ENCODE measurements at regions not wholly inside any gene's neighbourhood (a gene's known extent, or its start where the extent isn't known, plus 50 kb on each side); places are given as distances from the start of the nearest gene placed in this dataset.
A peak's percentile ranks its signal among the peaks of the same experiment; 100 is the strongest.

DNA sequence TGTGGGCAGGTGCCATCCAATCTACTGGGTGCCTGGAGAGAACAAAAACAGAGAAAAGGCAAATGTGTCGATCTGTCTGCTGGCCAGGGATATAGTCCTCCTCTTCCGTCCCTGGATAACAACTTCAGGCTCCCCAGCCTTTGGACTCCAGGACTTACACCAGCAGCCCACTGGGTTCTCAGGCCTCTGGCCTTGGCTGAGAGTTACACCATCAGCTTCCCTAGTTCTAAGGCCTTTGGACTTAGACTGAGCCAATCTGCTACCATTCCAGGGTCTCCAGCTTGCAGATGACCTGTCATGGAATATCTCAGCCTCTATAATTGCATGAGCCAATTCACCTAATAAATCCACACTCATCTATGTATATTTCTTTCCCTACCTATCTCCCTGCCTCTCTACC lies 460.9 kb upstream of the ADAMTS9 start (continued):
- TF ChIP-seq, protein P1, sequence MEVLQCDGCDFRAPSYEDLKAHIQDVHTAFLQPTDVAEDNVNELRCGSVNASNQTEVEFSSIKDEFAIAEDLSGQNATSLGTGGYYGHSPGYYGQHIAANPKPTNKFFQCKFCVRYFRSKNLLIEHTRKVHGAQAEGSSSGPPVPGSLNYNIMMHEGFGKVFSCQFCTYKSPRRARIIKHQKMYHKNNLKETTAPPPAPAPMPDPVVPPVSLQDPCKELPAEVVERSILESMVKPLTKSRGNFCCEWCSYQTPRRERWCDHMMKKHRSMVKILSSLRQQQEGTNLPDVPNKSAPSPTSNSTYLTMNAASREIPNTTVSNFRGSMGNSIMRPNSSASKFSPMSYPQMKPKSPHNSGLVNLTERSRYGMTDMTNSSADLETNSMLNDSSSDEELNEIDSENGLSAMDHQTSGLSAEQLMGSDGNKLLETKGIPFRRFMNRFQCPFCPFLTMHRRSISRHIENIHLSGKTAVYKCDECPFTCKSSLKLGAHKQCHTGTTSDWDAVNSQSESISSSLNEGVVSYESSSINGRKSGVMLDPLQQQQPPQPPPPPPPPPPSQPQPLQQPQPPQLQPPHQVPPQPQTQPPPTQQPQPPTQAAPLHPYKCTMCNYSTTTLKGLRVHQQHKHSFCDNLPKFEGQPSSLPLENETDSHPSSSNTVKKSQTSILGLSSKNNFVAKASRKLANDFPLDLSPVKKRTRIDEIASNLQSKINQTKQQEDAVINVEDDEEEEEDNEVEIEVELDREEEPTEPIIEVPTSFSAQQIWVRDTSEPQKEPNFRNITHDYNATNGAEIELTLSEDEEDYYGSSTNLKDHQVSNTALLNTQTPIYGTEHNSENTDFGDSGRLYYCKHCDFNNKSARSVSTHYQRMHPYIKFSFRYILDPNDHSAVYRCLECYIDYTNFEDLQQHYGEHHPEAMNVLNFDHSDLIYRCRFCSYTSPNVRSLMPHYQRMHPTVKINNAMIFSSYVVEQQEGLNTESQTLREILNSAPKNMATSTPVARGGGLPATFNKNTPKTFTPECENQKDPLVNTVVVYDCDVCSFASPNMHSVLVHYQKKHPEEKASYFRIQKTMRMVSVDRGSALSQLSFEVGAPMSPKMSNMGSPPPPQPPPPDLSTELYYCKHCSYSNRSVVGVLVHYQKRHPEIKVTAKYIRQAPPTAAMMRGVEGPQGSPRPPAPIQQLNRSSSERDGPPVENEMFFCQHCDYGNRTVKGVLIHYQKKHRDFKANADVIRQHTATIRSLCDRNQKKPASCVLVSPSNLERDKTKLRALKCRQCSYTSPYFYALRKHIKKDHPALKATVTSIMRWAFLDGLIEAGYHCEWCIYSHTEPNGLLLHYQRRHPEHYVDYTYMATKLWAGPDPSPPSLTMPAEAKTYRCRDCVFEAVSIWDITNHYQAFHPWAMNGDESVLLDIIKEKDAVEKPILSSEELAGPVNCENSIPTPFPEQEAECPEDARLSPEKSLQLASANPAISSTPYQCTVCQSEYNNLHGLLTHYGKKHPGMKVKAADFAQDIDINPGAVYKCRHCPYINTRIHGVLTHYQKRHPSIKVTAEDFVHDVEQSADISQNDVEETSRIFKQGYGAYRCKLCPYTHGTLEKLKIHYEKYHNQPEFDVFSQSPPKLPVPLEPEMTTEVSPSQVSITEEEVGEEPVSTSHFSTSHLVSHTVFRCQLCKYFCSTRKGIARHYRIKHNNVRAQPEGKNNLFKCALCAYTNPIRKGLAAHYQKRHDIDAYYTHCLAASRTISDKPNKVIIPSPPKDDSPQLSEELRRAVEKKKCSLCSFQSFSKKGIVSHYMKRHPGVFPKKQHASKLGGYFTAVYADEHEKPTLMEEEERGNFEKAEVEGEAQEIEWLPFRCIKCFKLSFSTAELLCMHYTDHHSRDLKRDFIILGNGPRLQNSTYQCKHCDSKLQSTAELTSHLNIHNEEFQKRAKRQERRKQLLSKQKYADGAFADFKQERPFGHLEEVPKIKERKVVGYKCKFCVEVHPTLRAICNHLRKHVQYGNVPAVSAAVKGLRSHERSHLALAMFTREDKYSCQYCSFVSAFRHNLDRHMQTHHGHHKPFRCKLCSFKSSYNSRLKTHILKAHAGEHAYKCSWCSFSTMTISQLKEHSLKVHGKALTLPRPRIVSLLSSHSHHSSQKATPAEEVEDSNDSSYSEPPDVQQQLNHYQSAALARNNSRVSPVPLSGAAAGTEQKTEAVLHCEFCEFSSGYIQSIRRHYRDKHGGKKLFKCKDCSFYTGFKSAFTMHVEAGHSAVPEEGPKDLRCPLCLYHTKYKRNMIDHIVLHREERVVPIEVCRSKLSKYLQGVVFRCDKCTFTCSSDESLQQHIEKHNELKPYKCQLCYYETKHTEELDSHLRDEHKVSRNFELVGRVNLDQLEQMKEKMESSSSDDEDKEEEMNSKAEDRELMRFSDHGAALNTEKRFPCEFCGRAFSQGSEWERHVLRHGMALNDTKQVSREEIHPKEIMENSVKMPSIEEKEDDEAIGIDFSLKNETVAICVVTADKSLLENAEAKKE (CRISPR knock-in tag; IDR thresholded peaks at IDR 0.05), result no peak
- no peak for TF ChIP-seq STAT1 (IDR thresholded peaks at IDR 0.05; ENCODE audit: unreplicated experiment)
- TF ChIP-seq EZH2phosphoT487 (IDR thresholded peaks at IDR 0.05; ENCODE audit: unreplicated experiment), result no peak
- TF ChIP-seq POLR2AphosphoS5 (IDR thresholded peaks at IDR 0.05; ENCODE audit: low read depth), result no peak
- no peak for TF ChIP-seq JUNB (IDR thresholded peaks at IDR 0.05; ENCODE audit: unreplicated experiment)
- no peak for TF ChIP-seq EZH2 (IDR thresholded peaks at IDR 0.05; ENCODE audit: low read depth, unreplicated experiment)
- TF ChIP-seq, protein P2, sequence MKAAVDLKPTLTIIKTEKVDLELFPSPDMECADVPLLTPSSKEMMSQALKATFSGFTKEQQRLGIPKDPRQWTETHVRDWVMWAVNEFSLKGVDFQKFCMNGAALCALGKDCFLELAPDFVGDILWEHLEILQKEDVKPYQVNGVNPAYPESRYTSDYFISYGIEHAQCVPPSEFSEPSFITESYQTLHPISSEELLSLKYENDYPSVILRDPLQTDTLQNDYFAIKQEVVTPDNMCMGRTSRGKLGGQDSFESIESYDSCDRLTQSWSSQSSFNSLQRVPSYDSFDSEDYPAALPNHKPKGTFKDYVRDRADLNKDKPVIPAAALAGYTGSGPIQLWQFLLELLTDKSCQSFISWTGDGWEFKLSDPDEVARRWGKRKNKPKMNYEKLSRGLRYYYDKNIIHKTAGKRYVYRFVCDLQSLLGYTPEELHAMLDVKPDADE (IDR thresholded peaks at IDR 0.05), result no peak
- TF ChIP-seq ZNF331 (CRISPR knock-in tag; IDR thresholded peaks at IDR 0.05; ENCODE audit: low read depth), result no peak

DNA sequence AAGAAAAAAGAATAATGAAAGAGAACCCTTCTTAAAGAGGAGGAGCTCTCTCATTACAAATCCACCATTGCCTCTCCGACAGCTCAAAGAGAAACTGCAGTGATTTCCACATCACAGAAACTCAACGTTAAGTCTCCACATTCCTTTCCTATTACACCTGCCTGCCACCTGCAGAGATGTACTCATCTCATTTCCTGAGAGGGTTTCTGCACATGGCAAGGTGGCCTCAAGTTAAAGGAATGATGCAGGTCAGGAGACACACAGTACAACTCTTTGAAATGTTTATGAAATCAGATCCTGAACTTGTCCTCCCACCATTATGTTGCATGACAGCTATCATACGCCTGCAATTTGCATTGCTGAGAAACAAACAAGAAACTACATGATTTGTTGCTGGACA lies 458.4 kb upstream of the ADAMTS9 start:
- DNase-seq (ENCODE audit: low spot score) (peak; percentile 86), ATAC-seq (peak; percentile 76)
- Histone ChIP-seq H3K9me2 (ENCODE audit: insufficient read depth) (peaks cover 9% of the 10 kb centered on the region), H3F3A (replicated peaks; ENCODE audit: low read depth) (no peaks in the 10 kb centered on the region), H3K36me3 (ENCODE audit: insufficient read depth) (no peaks in the 10 kb centered on the region), H3K27ac (ENCODE audit: low read depth) (peak overlapping the region; percentile 63; the same call in 1 of the 2 replicates), H3K79me2 (replicated peaks; ENCODE audit: insufficient read depth) (no peaks in the 10 kb centered on the region), H4K20me1 (replicated peaks; ENCODE audit: insufficient read depth) (no peaks in the 10 kb centered on the region), H3K4me2 (0 out of 2 replicates have a peak overlapping the region, but pooled peaks have one; percentile 16), H3K27me3 (ENCODE audit: insufficient read depth) (no peaks in the 10 kb centered on the region), H3K4me1 (ENCODE audit: insufficient read depth) (peaks cover 35% of the 10 kb centered on the region), H3K4me3 (no peak overlapping the region), H2AFZ (no peak overlapping the region)
- Mint-ChIP-seq H3K27me3 (ENCODE audit: insufficient read depth, low read depth, poor library complexity) (peaks cover 6% of the 10 kb centered on the region), H3K27ac (peak overlapping the region; percentile 79; the same call in 1 of the 2 replicates), H3K36me3 (ENCODE audit: low read depth) (peaks cover 3% of the 10 kb centered on the region; the same call in 1 of the 3 replicates), H3K9me3 (no peaks in the 10 kb centered on the region; the same call in 2 of the 3 replicates), H3K4me1 (peaks cover 39% of the 10 kb centered on the region), H3K4me3 (no peak overlapping the region)
- peak; percentile 88 for TF ChIP-seq NANOG (IDR thresholded peaks at IDR 0.05; ENCODE audit: borderline replicate concordance)
- TF ChIP-seq, protein P1 (CRISPR knock-in tag; IDR thresholded peaks at IDR 0.05), result peak; percentile 76
